GM23338 (cell line): ENCODE measurements at regions not wholly inside any gene's neighbourhood (a gene's known extent, or its start where the extent isn't known, plus 50 kb on each side); places are given as distances from the start of the nearest gene placed in this dataset.

Experiments used
- ATAC-seq: fragments of 200-7000 bp; cut with Tn5 transposase; 3 replicates; pipeline ENCODE4 v1.9.1; 2020
- DNase-seq: peaks from one replicate; pipeline ENCODE4 v3.0.0-alpha.2; 2015; ENCODE audit warnings: low spot score
- H2AFZ ChIP-seq: fragments of 200-600 bp; sonication (generic); 2 replicates; pipeline ENCODE4 v1.8.0; 2016; ENCODE audit warnings: antibody characterized with exemption, mild to moderate bottlenecking, moderate library complexity
- H3F3A ChIP-seq: fragments of 200-600 bp; sonication (generic); replicated peaks from 2 replicates; pipeline ENCODE4 v1.8.0; 2017; ENCODE audit warnings: antibody characterized with exemption, mixed run types, low read depth
- H3K27ac ChIP-seq: fragments of 200-600 bp; sonication (generic); 2 replicates; pipeline ENCODE4 v1.6.1; 2016; ENCODE audit warnings: low read depth
- H3K27me3 ChIP-seq: fragments of 200-600 bp; sonication (generic); 2 replicates; pipeline ENCODE4 v1.8.0; 2016; ENCODE audit warnings: mild to moderate bottlenecking, mixed run types, moderate library complexity; ENCODE audit not compliant: insufficient read depth
- H3K36me3 ChIP-seq: fragments of 200-600 bp; sonication (generic); 2 replicates; pipeline ENCODE4 v1.8.0; 2016; ENCODE audit warnings: mild to moderate bottlenecking; ENCODE audit not compliant: insufficient read depth
- H3K4me1 ChIP-seq: fragments of 200-600 bp; sonication (generic); 2 replicates; pipeline ENCODE4 v1.8.0; 2016; ENCODE audit warnings: mild to moderate bottlenecking, moderate library complexity; ENCODE audit not compliant: insufficient read depth
- H3K4me2 ChIP-seq: fragments of 200-600 bp; sonication (generic); 2 replicates; pipeline ENCODE4 v1.7.1; 2017; ENCODE audit warnings: mixed run types
- H3K4me3 ChIP-seq: fragments of 200-600 bp; sonication (generic); 2 replicates; pipeline ENCODE4 v1.6.1; 2016; ENCODE audit warnings: mixed run types
- H3K79me2 ChIP-seq: fragments of 200-600 bp; sonication (generic); replicated peaks from 2 replicates; pipeline ENCODE4 v1.8.0; 2017; ENCODE audit warnings: mild to moderate bottlenecking; ENCODE audit not compliant: insufficient read depth
- H3K9me2 ChIP-seq: fragments of 200-600 bp; sonication (generic); 2 replicates; pipeline ENCODE4 v1.8.0; 2017; ENCODE audit not compliant: insufficient read depth
- H4K20me1 ChIP-seq: fragments of 200-600 bp; sonication (generic); replicated peaks from 2 replicates; pipeline ENCODE4 v1.8.0; 2017; ENCODE audit warnings: mild to moderate bottlenecking; ENCODE audit not compliant: insufficient read depth
- H3K27ac Mint-ChIP-seq: 2 replicates; pipeline ENCODE4 v1.8.0; 2020; ENCODE audit warnings: inconsistent platforms, mild to moderate bottlenecking, moderate library complexity, mixed read lengths
- H3K27me3 Mint-ChIP-seq: 3 replicates; pipeline ENCODE4 v1.8.0; 2022; ENCODE audit warnings: low read depth, mild to moderate bottlenecking, moderate library complexity, mixed read lengths, inconsistent platforms; ENCODE audit not compliant: insufficient read depth, poor library complexity
- H3K36me3 Mint-ChIP-seq: 3 replicates; pipeline ENCODE4 v1.8.0; 2021; ENCODE audit warnings: low read depth, mild to moderate bottlenecking, inconsistent platforms, moderate library complexity, mixed read lengths
- H3K4me1 Mint-ChIP-seq: 3 replicates; pipeline ENCODE4 v1.8.0; 2020; ENCODE audit warnings: mild to moderate bottlenecking, inconsistent platforms, mixed read lengths
- H3K4me3 Mint-ChIP-seq: 3 replicates; pipeline ENCODE4 v1.8.0; 2021; ENCODE audit warnings: moderate library complexity, mild to moderate bottlenecking, inconsistent platforms, mixed read lengths
- H3K9me3 Mint-ChIP-seq: 3 replicates; pipeline ENCODE4 v1.8.0; 2020; ENCODE audit warnings: moderate library complexity, mild to moderate bottlenecking, inconsistent platforms, mixed read lengths
- CTCF ChIP-seq, 2 experiments: fragments of 200-600 bp in 1 of 2; sonication (generic) in 1 of 2; conservative IDR thresholded peaks; 2 replicates each; pipeline versions ENCODE4 v1.5.1 to v1.6.1; 2016 to 2017; ENCODE audit warnings: antibody characterized with exemption in 2 of 2, low read depth in 2 of 2, mild to moderate bottlenecking in 2 of 2, moderate library complexity in 1 of 2
- EZH2 ChIP-seq: fragments of 200-600 bp; sonication (generic); IDR thresholded peaks from one replicate; pipeline ENCODE4 v1.8.0; 2017; ENCODE audit warnings: antibody characterized with exemption, mild to moderate bottlenecking, low read depth; ENCODE audit not compliant: unreplicated experiment
- EZH2phosphoT487 ChIP-seq: fragments of 200-600 bp; sonication (generic); IDR thresholded peaks from one replicate; pipeline ENCODE4 v1.8.1; 2018; ENCODE audit warnings: antibody characterized with exemption; ENCODE audit not compliant: unreplicated experiment
- JUNB ChIP-seq: IDR thresholded peaks from one replicate; pipeline ENCODE4 v1.6.1; 2016; ENCODE audit warnings: antibody characterized with exemption; ENCODE audit not compliant: unreplicated experiment
- POLR2AphosphoS5 ChIP-seq: IDR thresholded peaks from 2 replicates; pipeline ENCODE4 v1.6.1; 2016; ENCODE audit warnings: antibody characterized with exemption, low read depth
- REST ChIP-seq: IDR thresholded peaks from one replicate; pipeline ENCODE4 v1.6.1; 2018; ENCODE audit warnings: antibody characterized with exemption; ENCODE audit not compliant: unreplicated experiment
- STAT1 ChIP-seq: IDR thresholded peaks from one replicate; pipeline ENCODE4 v1.6.1; 2016; ENCODE audit warnings: antibody characterized with exemption; ENCODE audit not compliant: unreplicated experiment
- ZNF114 ChIP-seq: fragments of 250-450 bp; sonication (Bioruptor Pico); IDR thresholded peaks from 2 replicates; pipeline ENCODE4 v1.5.0; 2020; ENCODE audit warnings: mild to moderate bottlenecking, moderate library complexity
- ZNF331 ChIP-seq: fragments of 250-450 bp; sonication (Bioruptor Pico); IDR thresholded peaks from 2 replicates; pipeline ENCODE4 v1.5.0; 2020; ENCODE audit warnings: low read depth, mild to moderate bottlenecking, moderate library complexity
- TF ChIP-seq, protein P1 (sequence below): fragments of 250-450 bp; sonication (Bioruptor Pico); IDR thresholded peaks from 2 replicates; pipeline ENCODE4 v1.5.0; 2020; ENCODE audit warnings: mild to moderate bottlenecking, moderate library complexity
- TF ChIP-seq, protein P2 (sequence below): IDR thresholded peaks from 2 replicates; pipeline ENCODE4 v1.6.1; 2016; ENCODE audit warnings: antibody characterized with exemption

- TF ChIP-seq CTCF (conservative IDR thresholded peaks at IDR 0.05; ENCODE audit: low read depth in 2 of 2) = no peak
- no peak for TF ChIP-seq JUNB
- TF ChIP-seq ZNF331 = no peak
These were observed 131.2 kb downstream of the TMX3 start (continued) for GRCh38 chr18:68583685-68584084.

- ATAC-seq (no peak), DNase-seq (no peak)
- H3K27me3 ChIP-seq = no peaks in the 10 kb centered on the region
- no peaks in the 10 kb centered on the region for H3K27me3 Mint-ChIP-seq
- peaks cover 5% of the 10 kb centered on the region; the same call in 1 of the 3 replicates for H3K36me3 Mint-ChIP-seq
- no peak overlapping the region for H3K4me3 Mint-ChIP-seq
- no peak overlapping the region for H3K4me2 ChIP-seq
- H3K9me2 ChIP-seq = no peaks in the 10 kb centered on the region
- peaks cover 4% of the 10 kb centered on the region; the same call in 2 of the 3 replicates for H3K9me3 Mint-ChIP-seq
- H2AFZ ChIP-seq = no peak overlapping the region
- H3K27ac Mint-ChIP-seq = no peak overlapping the region
- no peaks in the 10 kb centered on the region for H3K36me3 ChIP-seq
- H3K79me2 ChIP-seq = no peaks in the 10 kb centered on the region
- H3K4me3 ChIP-seq = no peak overlapping the region
- no peaks in the 10 kb centered on the region for H3F3A ChIP-seq
- H3K4me1 Mint-ChIP-seq = peaks cover 4% of the 10 kb centered on the region; the same call in 2 of the 3 replicates
- no peak overlapping the region for H3K27ac ChIP-seq
- H4K20me1 ChIP-seq = no peaks in the 10 kb centered on the region
- H3K4me1 ChIP-seq = no peaks in the 10 kb centered on the region; the same call in 1 of the 2 replicates
- TF ChIP-seq, protein P1, sequence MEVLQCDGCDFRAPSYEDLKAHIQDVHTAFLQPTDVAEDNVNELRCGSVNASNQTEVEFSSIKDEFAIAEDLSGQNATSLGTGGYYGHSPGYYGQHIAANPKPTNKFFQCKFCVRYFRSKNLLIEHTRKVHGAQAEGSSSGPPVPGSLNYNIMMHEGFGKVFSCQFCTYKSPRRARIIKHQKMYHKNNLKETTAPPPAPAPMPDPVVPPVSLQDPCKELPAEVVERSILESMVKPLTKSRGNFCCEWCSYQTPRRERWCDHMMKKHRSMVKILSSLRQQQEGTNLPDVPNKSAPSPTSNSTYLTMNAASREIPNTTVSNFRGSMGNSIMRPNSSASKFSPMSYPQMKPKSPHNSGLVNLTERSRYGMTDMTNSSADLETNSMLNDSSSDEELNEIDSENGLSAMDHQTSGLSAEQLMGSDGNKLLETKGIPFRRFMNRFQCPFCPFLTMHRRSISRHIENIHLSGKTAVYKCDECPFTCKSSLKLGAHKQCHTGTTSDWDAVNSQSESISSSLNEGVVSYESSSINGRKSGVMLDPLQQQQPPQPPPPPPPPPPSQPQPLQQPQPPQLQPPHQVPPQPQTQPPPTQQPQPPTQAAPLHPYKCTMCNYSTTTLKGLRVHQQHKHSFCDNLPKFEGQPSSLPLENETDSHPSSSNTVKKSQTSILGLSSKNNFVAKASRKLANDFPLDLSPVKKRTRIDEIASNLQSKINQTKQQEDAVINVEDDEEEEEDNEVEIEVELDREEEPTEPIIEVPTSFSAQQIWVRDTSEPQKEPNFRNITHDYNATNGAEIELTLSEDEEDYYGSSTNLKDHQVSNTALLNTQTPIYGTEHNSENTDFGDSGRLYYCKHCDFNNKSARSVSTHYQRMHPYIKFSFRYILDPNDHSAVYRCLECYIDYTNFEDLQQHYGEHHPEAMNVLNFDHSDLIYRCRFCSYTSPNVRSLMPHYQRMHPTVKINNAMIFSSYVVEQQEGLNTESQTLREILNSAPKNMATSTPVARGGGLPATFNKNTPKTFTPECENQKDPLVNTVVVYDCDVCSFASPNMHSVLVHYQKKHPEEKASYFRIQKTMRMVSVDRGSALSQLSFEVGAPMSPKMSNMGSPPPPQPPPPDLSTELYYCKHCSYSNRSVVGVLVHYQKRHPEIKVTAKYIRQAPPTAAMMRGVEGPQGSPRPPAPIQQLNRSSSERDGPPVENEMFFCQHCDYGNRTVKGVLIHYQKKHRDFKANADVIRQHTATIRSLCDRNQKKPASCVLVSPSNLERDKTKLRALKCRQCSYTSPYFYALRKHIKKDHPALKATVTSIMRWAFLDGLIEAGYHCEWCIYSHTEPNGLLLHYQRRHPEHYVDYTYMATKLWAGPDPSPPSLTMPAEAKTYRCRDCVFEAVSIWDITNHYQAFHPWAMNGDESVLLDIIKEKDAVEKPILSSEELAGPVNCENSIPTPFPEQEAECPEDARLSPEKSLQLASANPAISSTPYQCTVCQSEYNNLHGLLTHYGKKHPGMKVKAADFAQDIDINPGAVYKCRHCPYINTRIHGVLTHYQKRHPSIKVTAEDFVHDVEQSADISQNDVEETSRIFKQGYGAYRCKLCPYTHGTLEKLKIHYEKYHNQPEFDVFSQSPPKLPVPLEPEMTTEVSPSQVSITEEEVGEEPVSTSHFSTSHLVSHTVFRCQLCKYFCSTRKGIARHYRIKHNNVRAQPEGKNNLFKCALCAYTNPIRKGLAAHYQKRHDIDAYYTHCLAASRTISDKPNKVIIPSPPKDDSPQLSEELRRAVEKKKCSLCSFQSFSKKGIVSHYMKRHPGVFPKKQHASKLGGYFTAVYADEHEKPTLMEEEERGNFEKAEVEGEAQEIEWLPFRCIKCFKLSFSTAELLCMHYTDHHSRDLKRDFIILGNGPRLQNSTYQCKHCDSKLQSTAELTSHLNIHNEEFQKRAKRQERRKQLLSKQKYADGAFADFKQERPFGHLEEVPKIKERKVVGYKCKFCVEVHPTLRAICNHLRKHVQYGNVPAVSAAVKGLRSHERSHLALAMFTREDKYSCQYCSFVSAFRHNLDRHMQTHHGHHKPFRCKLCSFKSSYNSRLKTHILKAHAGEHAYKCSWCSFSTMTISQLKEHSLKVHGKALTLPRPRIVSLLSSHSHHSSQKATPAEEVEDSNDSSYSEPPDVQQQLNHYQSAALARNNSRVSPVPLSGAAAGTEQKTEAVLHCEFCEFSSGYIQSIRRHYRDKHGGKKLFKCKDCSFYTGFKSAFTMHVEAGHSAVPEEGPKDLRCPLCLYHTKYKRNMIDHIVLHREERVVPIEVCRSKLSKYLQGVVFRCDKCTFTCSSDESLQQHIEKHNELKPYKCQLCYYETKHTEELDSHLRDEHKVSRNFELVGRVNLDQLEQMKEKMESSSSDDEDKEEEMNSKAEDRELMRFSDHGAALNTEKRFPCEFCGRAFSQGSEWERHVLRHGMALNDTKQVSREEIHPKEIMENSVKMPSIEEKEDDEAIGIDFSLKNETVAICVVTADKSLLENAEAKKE (CRISPR knock-in tag) = no peak
- TF ChIP-seq EZH2 = no peak
- no peak for TF ChIP-seq POLR2AphosphoS5
- no peak for TF ChIP-seq STAT1
- no peak for TF ChIP-seq REST
- TF ChIP-seq CTCF (conservative IDR thresholded peaks at IDR 0.05; ENCODE audit: low read depth in 2 of 2) = no peak
- TF ChIP-seq, protein P2, sequence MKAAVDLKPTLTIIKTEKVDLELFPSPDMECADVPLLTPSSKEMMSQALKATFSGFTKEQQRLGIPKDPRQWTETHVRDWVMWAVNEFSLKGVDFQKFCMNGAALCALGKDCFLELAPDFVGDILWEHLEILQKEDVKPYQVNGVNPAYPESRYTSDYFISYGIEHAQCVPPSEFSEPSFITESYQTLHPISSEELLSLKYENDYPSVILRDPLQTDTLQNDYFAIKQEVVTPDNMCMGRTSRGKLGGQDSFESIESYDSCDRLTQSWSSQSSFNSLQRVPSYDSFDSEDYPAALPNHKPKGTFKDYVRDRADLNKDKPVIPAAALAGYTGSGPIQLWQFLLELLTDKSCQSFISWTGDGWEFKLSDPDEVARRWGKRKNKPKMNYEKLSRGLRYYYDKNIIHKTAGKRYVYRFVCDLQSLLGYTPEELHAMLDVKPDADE = no peak
- TF ChIP-seq JUNB = no peak
- TF ChIP-seq EZH2phosphoT487 = no peak
- TF ChIP-seq ZNF114 = no peak
These were observed 140.6 kb downstream of the TMX3 start for GRCh38 chr18:68574311-68574710.
